Lung (tissue), 11 donors: ENCODE measurements at regions not wholly inside any gene's neighbourhood (a gene's known extent, or its start where the extent isn't known, plus 50 kb on each side); places are given as distances from the start of the nearest gene placed in this dataset.

Experiments used
- ATAC-seq: fragments of 200-7000 bp; cut with Tn5 transposase; one replicate; pipeline ENCODE4 v1.9.1; 2020; ENCODE audit warnings: moderate number of reproducible peaks; ENCODE audit not compliant: insufficient read depth, low FRiP score
- DNase-seq, 3 donors: peaks; one replicate each; pipeline ENCODE4 v3.0.0-alpha.2; 2013 to 2017
- H3K27ac ChIP-seq, 2 donors: one replicate each; pipeline ENCODE4 v1.5.1; 2013; ENCODE audit warnings: mild to moderate bottlenecking in 2 of 2, moderate library complexity in 2 of 2, control low read depth in 1 of 2, inconsistent platforms in 1 of 2, low read depth in 1 of 2, low read length in 1 of 2
- H3K27me3 ChIP-seq, 3 donors: one replicate each; pipeline ENCODE4 v1.5.1; 2013; ENCODE audit warnings: low read length in 2 of 3; ENCODE audit not compliant: control insufficient read depth in 3 of 3, insufficient read depth in 3 of 3
- H3K36me3 ChIP-seq, 4 donors: one replicate each; pipeline ENCODE4 v1.5.1; 2013; ENCODE audit warnings: low read length in 4 of 4, mild to moderate bottlenecking in 1 of 4, moderate library complexity in 1 of 4; ENCODE audit not compliant: control insufficient read depth in 4 of 4, insufficient read depth in 4 of 4
- H3K4me1 ChIP-seq, 5 donors: one replicate each; pipeline ENCODE4 v1.5.1; 2013; ENCODE audit warnings: low read length in 5 of 5, mild to moderate bottlenecking in 2 of 5, moderate library complexity in 1 of 5; ENCODE audit not compliant: control insufficient read depth in 5 of 5, insufficient read depth in 5 of 5
- H3K4me3 ChIP-seq: one replicate; pipeline ENCODE4 v1.5.1; 2013; ENCODE audit warnings: mild to moderate bottlenecking, control low read depth, moderate library complexity
- H3K9ac ChIP-seq, 2 donors: one replicate each; pipeline ENCODE4 v1.5.1; 2013; ENCODE audit warnings: low read length in 2 of 2, control low read depth in 1 of 2; ENCODE audit not compliant: insufficient read depth in 1 of 2
- H3K9me3 ChIP-seq, 4 donors: one replicate each; pipeline ENCODE4 v1.5.1; 2013; ENCODE audit warnings: low read length in 3 of 4, mild to moderate bottlenecking in 1 of 4, moderate library complexity in 1 of 4; ENCODE audit not compliant: control insufficient read depth in 4 of 4, insufficient read depth in 3 of 4
- CTCF ChIP-seq: IDR thresholded peaks from 2 replicates; pipeline ENCODE4 v1.5.1; 2012; ENCODE audit warnings: mild to moderate bottlenecking; ENCODE audit errors: control extremely low read depth, extremely low read depth
- WGBS, 2 donors: extraction: QIAGEN DNeasy Blood & Tissue Kit; methylation state at CpG; one replicate each; pipeline ENCODE4 v1.1.7; 2013; 5-methylcytosine and 5-hydroxymethylcytosine counted together
- donor health status: control.
- donor health status: control.
- donor health status: Bipolar disorder and iron deficiency.
- donor health status: healthy.
- donor health status: DM: yes; HTN: yes; CAD: no.

GRCh38 chr10:29037348-29038113, 251.3 kb upstream of the LYZL1 start:
- DNase-seq (no peak), ATAC-seq (no peak)
- no peak overlapping the region for H3K27ac ChIP-seq
- 94 to 95% methylated on average over 12 of the region's 12 CpGs for WGBS, 2 donors
- no peak overlapping the region for H3K4me3 ChIP-seq
- no peak for TF ChIP-seq CTCF
- H3K4me1 ChIP-seq: peaks cover 0 to 32% (median 5%) of the 10 kb centered on the region in 5 donors
- H3K27me3 ChIP-seq: no peaks in the 10 kb centered on the region
- no peaks in the 10 kb centered on the region for H3K9me3 ChIP-seq
- H3K36me3 ChIP-seq: no peaks in the 10 kb centered on the region
- H3K9ac ChIP-seq: no peak overlapping the region

GRCh38 chr10:29039091-29039490, 249.8 kb upstream of the LYZL1 start:
- no peak overlapping the region for H3K9ac ChIP-seq
- ATAC-seq: no peak
- no peaks in the 10 kb centered on the region for H3K36me3 ChIP-seq
- no peaks in the 10 kb centered on the region for H3K9me3 ChIP-seq
- 87 to 93% methylated on average over 5 of the region's 5 CpGs for WGBS, 2 donors
- TF ChIP-seq CTCF: no peak
- no peak for DNase-seq
- H3K4me1 ChIP-seq: peaks cover 0 to 32% (median 5%) of the 10 kb centered on the region in 5 donors
- no peak overlapping the region for H3K27ac ChIP-seq
- no peaks in the 10 kb centered on the region for H3K27me3 ChIP-seq
- no peak overlapping the region for H3K4me3 ChIP-seq

GRCh38 chr10:29039677-29040189, 249.1 kb upstream of the LYZL1 start:
- DNase-seq: peak; percentile 61 to 81 (median 66)
- no peaks in the 10 kb centered on the region for H3K27me3 ChIP-seq
- no peak overlapping the region for H3K4me3 ChIP-seq
- no peak overlapping the region for H3K9ac ChIP-seq
- no peaks in the 10 kb centered on the region for H3K9me3 ChIP-seq
- no peak for TF ChIP-seq CTCF
- peak; percentile 47 for ATAC-seq
- WGBS, 2 donors: 26 to 38% methylated on average over 2 of the region's 2 CpGs
- H3K36me3 ChIP-seq: no peaks in the 10 kb centered on the region
- H3K27ac ChIP-seq: no peak overlapping the region
- H3K4me1 ChIP-seq: peaks cover 0 to 32% (median 5%) of the 10 kb centered on the region in 5 donors
